K562 (cell line): ENCODE measurements at regions not wholly inside any gene's neighbourhood (a gene's known extent, or its start where the extent isn't known, plus 50 kb on each side); places are given as distances from the start of the nearest gene placed in this dataset.

Source experiments
- CUX1 ChIP-seq: fragments of 200-800 bp; sonication (Bioruptor generic); IDR thresholded peaks from 2 replicates; pipeline ENCODE4 v1.6.1; 2016; ENCODE audit warnings: missing genetic modification characterization, missing compliant biosample characterization
- KLF13 ChIP-seq: fragments of 450-650 bp; IDR thresholded peaks from 2 replicates; pipeline ENCODE4 v1.6.1; 2016; ENCODE audit warnings: missing genetic modification characterization, low read depth, mild to moderate bottlenecking, missing compliant biosample characterization, moderate library complexity, borderline replicate concordance
- MCM3 ChIP-seq: fragments of 450-650 bp; IDR thresholded peaks from 2 replicates; pipeline ENCODE4 v1.6.1; 2016
- NR2C2 ChIP-seq, 2 experiments: fragments of 200-800 bp in 1 of 2; sonication (Bioruptor generic) in 1 of 2; sonication (generic) in 1 of 2; formaldehyde crosslinking in 1 of 2; IDR thresholded peaks; 2 replicates each; pipeline versions ENCODE4 v1.6.1 to v1.8.0; 2016 to 2022; ENCODE audit warnings: mild to moderate bottlenecking in 1 of 2, missing compliant biosample characterization in 1 of 2, missing genetic modification characterization in 1 of 2, missing genetic modification reagents in 1 of 2
- NRF1 ChIP-seq, 2 experiments: fragments of 450-650 bp; IDR thresholded peaks in 1 of 2; conservative IDR thresholded peaks in 1 of 2; 2 replicates each; pipeline ENCODE4 v1.6.1; 2014; ENCODE audit warnings: mild to moderate bottlenecking in 2 of 2
- SNAPC5 ChIP-seq: fragments of 250-450 bp; sonication (Bioruptor Pico); IDR thresholded peaks from 2 replicates; pipeline ENCODE4 v1.8.0; 2021; ENCODE audit warnings: moderate library complexity, mild to moderate bottlenecking, inconsistent platforms
- USF2 ChIP-seq: sonication (generic); formaldehyde crosslinking; IDR thresholded peaks from 2 replicates; pipeline ENCODE4 v1.5.0; 2020; ENCODE audit warnings: missing genetic modification reagents
- ZBTB11 ChIP-seq, 3 experiments: fragments of 200-800 bp in 1 of 3; fragments of 250-450 bp in 1 of 3; fragments of 450-650 bp in 1 of 3; sonication (Bioruptor Pico) in 1 of 3; sonication (Bioruptor generic) in 1 of 3; formaldehyde crosslinking in 1 of 3; IDR thresholded peaks; 2 replicates each; pipeline versions ENCODE4 v1.6.1 to v1.8.0; 2016 to 2022; ENCODE audit warnings: mild to moderate bottlenecking in 2 of 3, missing genetic modification characterization in 2 of 3, missing compliant biosample characterization in 1 of 3, moderate library complexity in 1 of 3
- ZBTB43 ChIP-seq: sonication (generic); formaldehyde crosslinking; IDR thresholded peaks from 2 replicates; pipeline ENCODE4 v1.8.0; 2023; ENCODE audit warnings: mild to moderate bottlenecking, missing genetic modification reagents
- ZFP36 ChIP-seq: fragments of 150-350 bp; IDR thresholded peaks from 2 replicates; pipeline ENCODE4 v1.6.1; 2018; ENCODE audit warnings: low read length, low read depth; ENCODE audit not compliant: partially characterized antibody
- ZNF174 ChIP-seq: fragments of 250-450 bp; sonication (Bioruptor Pico); IDR thresholded peaks from 2 replicates; pipeline ENCODE4 v1.4.0; 2020; ENCODE audit warnings: mild to moderate bottlenecking
- ZNF766 ChIP-seq: fragments of 200-800 bp; sonication (Bioruptor generic); conservative IDR thresholded peaks from 2 replicates; pipeline ENCODE4 v1.6.1; 2016; ENCODE audit warnings: missing genetic modification characterization, missing compliant biosample characterization

- TF ChIP-seq CUX1 (no peak), NR2C2 (CRISPR knock-in tag; IDR thresholded peaks at IDR 0.05) (no peak), NR2C2 (tag; IDR thresholded peaks at IDR 0.05) (peak; percentile 41; the same call in 1 of the 2 replicates), NRF1 (conservative IDR thresholded peaks at IDR 0.05 in 1 of 2, IDR thresholded peaks at IDR 0.05 in 1 of 2) (peak in 1 of 2 experiments; percentile 26; a peak in 1 of 4 replicates), ZNF174 (no peak), ZFP36 (no peak), SNAPC5 (CRISPR knock-in tag) (no peak), ZNF766 (peak; percentile 68; the same call in 1 of the 2 replicates), MCM3 (no peak), USF2 (CRISPR knock-in tag) (peak; percentile 70), ZBTB11 (CRISPR knock-in tag; IDR thresholded peaks at IDR 0.05) (peak in 1 of 3 experiments; percentile 81; a peak in 2 of 6 replicates), ZBTB43 (CRISPR knock-in tag) (no peak), KLF13 (tag) (no peak)
Observed at GRCh38 chrX:131830400-131831184, 192.5 kb upstream of the STK26 start (continued).
